Kidney (tissue), 13 donors: ENCODE measurements at regions not wholly inside any gene's neighbourhood (a gene's known extent, or its start where the extent isn't known, plus 50 kb on each side); places are given as distances from the start of the nearest gene placed in this dataset.

Experiments
- DNase-seq, 5 donors: peaks; one replicate each; pipeline ENCODE4 v3.0.0-alpha.2; 2013 to 2020
- FAIRE-seq: peaks from 2 replicates; lab custom pipeline; 2012; peaks lifted over from hg19 to GRCh38; lab: Jason Lieb, UNC
- H3K27ac ChIP-seq, 2 donors: one replicate each; pipeline ENCODE4 v1.7.0; 2013; ENCODE audit warnings: low read depth in 2 of 2, low read length in 2 of 2, inconsistent platforms in 1 of 2
- H3K27me3 ChIP-seq: one replicate; pipeline ENCODE4 v1.7.1; 2013; ENCODE audit warnings: low read length, inconsistent platforms; ENCODE audit not compliant: control insufficient read depth, insufficient read depth
- H3K36me3 ChIP-seq, 3 donors: one replicate each; pipeline versions ENCODE4 v1.7.0 to v1.7.1; 2013; ENCODE audit warnings: low read length in 3 of 3, control low read depth in 1 of 3, inconsistent platforms in 1 of 3; ENCODE audit not compliant: insufficient read depth in 3 of 3, control insufficient read depth in 2 of 3
- H3K4me1 ChIP-seq, 3 donors: one replicate each; pipeline versions ENCODE4 v1.7.0 to v1.7.1; 2013; ENCODE audit warnings: low read length in 3 of 3, inconsistent platforms in 1 of 3, low read depth in 1 of 3; ENCODE audit not compliant: control insufficient read depth in 2 of 3, insufficient read depth in 2 of 3
- H3K4me3 ChIP-seq, 3 donors: one replicate each; pipeline versions ENCODE4 v1.7.0 to v1.8.1; 2013; ENCODE audit warnings: low read length in 3 of 3, control low read depth in 1 of 3, inconsistent platforms in 1 of 3
- H3K9ac ChIP-seq, 3 donors: one replicate each; pipeline versions ENCODE4 v1.7.0 to v1.7.1; 2013; ENCODE audit warnings: low read length in 3 of 3, control low read depth in 1 of 3, inconsistent platforms in 1 of 3
- H3K9me3 ChIP-seq, 3 donors: one replicate each; pipeline versions ENCODE4 v1.7.0 to v1.7.1; 2013; ENCODE audit warnings: low read length in 3 of 3, control low read depth in 1 of 3, inconsistent platforms in 1 of 3; ENCODE audit not compliant: control insufficient read depth in 2 of 3, insufficient read depth in 1 of 3
- CTCF ChIP-seq: IDR thresholded peaks from 3 replicates; pipeline ENCODE4 v1.5.1; 2012; ENCODE audit warnings: mild to moderate bottlenecking, moderate library complexity, borderline replicate concordance; ENCODE audit not compliant: insufficient read depth; ENCODE audit errors: extremely low read depth
- intact Hi-C: fragments of 100-400 bp; cut with DNase I; formaldehyde crosslinking; loops from one replicate; pipeline ENCODE4 v1.11.1; 2022
- donor health status: control.
- donor health status: control.
- donor health status: control.
- donor health status: control.
- donor health status: control.
- donor health status: DM: yes; HTN: yes; CAD: no.
- donor health status: Normal renal cell carcinoma (clear cell type).

- Histone ChIP-seq H3K4me1 (no peaks in the 10 kb centered on the region), H3K9me3 (no peaks in the 10 kb centered on the region), H3K27me3 (peaks cover 6% of the 10 kb centered on the region), H3K27ac (no peak overlapping the region), H3K4me3 (no peak overlapping the region), H3K9ac (no peak overlapping the region), H3K36me3 (no peaks in the 10 kb centered on the region)
- FAIRE-seq, result no peak
- no peak for DNase-seq
- no peak for TF ChIP-seq CTCF
- intact Hi-C loops, result no loop called here
Measured at GRCh38 chr12:111031916-111032590, 111.7 kb upstream of the MYL2 start.

GRCh38 chr12:111030800-111031199 lies 110.4 kb upstream of the MYL2 start:
- no peak overlapping the region for H3K27ac ChIP-seq
- H3K4me3 ChIP-seq, result no peak overlapping the region
- no peaks in the 10 kb centered on the region for H3K4me1 ChIP-seq
- FAIRE-seq (no peak), DNase-seq (no peak)
- no peak overlapping the region for H3K9ac ChIP-seq
- intact Hi-C loops, result no loop called here
- H3K9me3 ChIP-seq, result no peaks in the 10 kb centered on the region
- peaks cover 6% of the 10 kb centered on the region for H3K27me3 ChIP-seq
- no peak for TF ChIP-seq CTCF
- no peaks in the 10 kb centered on the region for H3K36me3 ChIP-seq

GRCh38 chr12:111029732-111030131 lies 109.4 kb upstream of the MYL2 start:
- Histone ChIP-seq H3K9me3 (no peaks in the 10 kb centered on the region), H3K27ac (no peak overlapping the region), H3K36me3 (no peaks in the 10 kb centered on the region), H3K9ac (no peak overlapping the region), H3K4me3 (no peak overlapping the region), H3K27me3 (peaks cover 6% of the 10 kb centered on the region), H3K4me1 (no peaks in the 10 kb centered on the region)
- intact Hi-C loops, result no loop called here
- no peak for FAIRE-seq
- no peak for DNase-seq
- no peak for TF ChIP-seq CTCF

GRCh38 chr12:111029305-111029704 lies 108.9 kb upstream of the MYL2 start:
- H3K27me3 ChIP-seq, result peaks cover 6% of the 10 kb centered on the region
- no peak overlapping the region for H3K27ac ChIP-seq
- DNase-seq, result no peak
- no peak overlapping the region for H3K4me3 ChIP-seq
- no peak for FAIRE-seq
- no peak overlapping the region for H3K9ac ChIP-seq
- intact Hi-C loops, result no loop called here
- no peaks in the 10 kb centered on the region for H3K4me1 ChIP-seq
- no peaks in the 10 kb centered on the region for H3K36me3 ChIP-seq
- TF ChIP-seq CTCF, result no peak
- no peaks in the 10 kb centered on the region for H3K9me3 ChIP-seq
